Keratinocyte (primary cell): ENCODE measurements at regions not wholly inside any gene's neighbourhood (a gene's known extent, or its start where the extent isn't known, plus 50 kb on each side); places are given as distances from the start of the nearest gene placed in this dataset.
"Not testable (repeated sequence)": the region's sequence is repeated elsewhere in the genome, so short reads cannot be mapped to it uniquely, and the experiment has no call there.

Experiments
- DNase-seq: peaks from one replicate; pipeline ENCODE4 v3.0.0-alpha.2; 2011; ENCODE audit warnings: low read depth, missing footprints, low spot score
- FAIRE-seq: peaks from 2 replicates; lab custom pipeline; 2011; peaks lifted over from hg19 to GRCh38; lab: Jason Lieb, UNC
- H2AFZ ChIP-seq: 2 replicates; pipeline ENCODE4 v1.6.0; 2012; ENCODE audit warnings: low read length, control low read depth, inconsistent platforms; ENCODE audit not compliant: control insufficient read depth
- H3K27ac ChIP-seq: 2 replicates; pipeline ENCODE4 v1.5.1; 2011; ENCODE audit warnings: low read length; ENCODE audit not compliant: control insufficient read depth, insufficient read depth
- H3K27me3 ChIP-seq: 3 replicates; pipeline ENCODE4 v1.6.0; 2011; ENCODE audit warnings: low read length; ENCODE audit not compliant: control insufficient read depth, insufficient read depth; ENCODE audit errors: extremely low read depth
- H3K36me3 ChIP-seq, 2 experiments: 2 replicates in 1 of 2; 3 replicates in 1 of 2; pipeline ENCODE4 v1.5.1; 2011; ENCODE audit warnings: low read length in 2 of 2, mild to moderate bottlenecking in 1 of 2; ENCODE audit not compliant: control insufficient read depth in 2 of 2, insufficient read depth in 2 of 2; ENCODE audit errors: extremely low read depth in 1 of 2
- H3K4me1 ChIP-seq: 3 replicates; pipeline ENCODE4 v1.5.1; 2011; ENCODE audit warnings: low read length; ENCODE audit not compliant: control insufficient read depth, insufficient read depth; ENCODE audit errors: extremely low read depth
- H3K4me2 ChIP-seq: 3 replicates; pipeline ENCODE4 v1.6.0; 2011; ENCODE audit warnings: low read depth, low read length; ENCODE audit not compliant: control insufficient read depth, insufficient read depth; ENCODE audit errors: extremely low read depth
- H3K4me3 ChIP-seq, 3 experiments: fragments of 200-600 bp in 1 of 3; sonication (generic) in 1 of 3; 2 replicates in 2 of 3; 3 replicates in 1 of 3; pipeline ENCODE4 v1.5.1; 2011 to 2016; ENCODE audit warnings: low read length in 3 of 3, mild to moderate bottlenecking in 3 of 3, control low read depth in 2 of 3, inconsistent platforms in 1 of 3, low read depth in 1 of 3, mixed read lengths in 1 of 3, mixed run types in 1 of 3, moderate library complexity in 1 of 3; ENCODE audit not compliant: control insufficient read depth in 2 of 3, insufficient read depth in 2 of 3; ENCODE audit errors: extremely low read depth in 1 of 3
- H3K79me2 ChIP-seq: 2 replicates; pipeline ENCODE4 v1.6.0; 2012; ENCODE audit warnings: low read length; ENCODE audit not compliant: control insufficient read depth, insufficient read depth
- H3K9ac ChIP-seq: 3 replicates; pipeline ENCODE4 v1.6.0; 2011; ENCODE audit warnings: low read length; ENCODE audit not compliant: control insufficient read depth, insufficient read depth; ENCODE audit errors: extremely low read depth
- H3K9me1 ChIP-seq: 3 replicates; pipeline ENCODE4 v1.6.0; 2011; ENCODE audit warnings: low read length; ENCODE audit not compliant: control insufficient read depth, insufficient read depth; ENCODE audit errors: extremely low read depth
- H3K9me3 ChIP-seq: 2 replicates; pipeline ENCODE4 v1.5.1; 2012; ENCODE audit warnings: low read depth, low read length; ENCODE audit not compliant: control insufficient read depth
- H4K20me1 ChIP-seq: 3 replicates; pipeline ENCODE4 v1.6.0; 2011; ENCODE audit warnings: low read length; ENCODE audit not compliant: control insufficient read depth, insufficient read depth; ENCODE audit errors: extremely low read depth
- CTCF ChIP-seq, 3 experiments: IDR thresholded peaks in 1 of 3; conservative IDR thresholded peaks in 1 of 3; optimal IDR thresholded peaks in 1 of 3; 2 replicates in 2 of 3; 3 replicates in 1 of 3; pipeline versions ENCODE3 to v1.5.1; 2011; ENCODE audit warnings: low read length in 3 of 3, mild to moderate bottlenecking in 3 of 3, moderate library complexity in 2 of 3, control low read depth in 1 of 3, inconsistent platforms in 1 of 3; ENCODE audit not compliant: insufficient read depth in 2 of 3; ENCODE audit errors: extremely low read depth in 1 of 3
- EZH2 ChIP-seq: IDR thresholded peaks from one replicate; pipeline ENCODE4 v1.6.1; 2012; ENCODE audit warnings: inconsistent platforms, mild to moderate bottlenecking, low read length, moderate library complexity
- dilution Hi-C: fragments of 300-500 bp; cut with MboI; formaldehyde crosslinking; loops from one replicate; pipeline ENCODE4 v1.7.0; 2020; ENCODE audit warnings: low sequenced_read_pairs; ENCODE audit not compliant: extremely low pct_ligation_motif_present

GRCh38 chr4:114332119-114332518, 266.5 kb upstream of the UGT8 start:
- H3K9ac ChIP-seq, result no peak overlapping the region
- H3K9me3 ChIP-seq, result no peaks in the 10 kb centered on the region
- H3K9me1 ChIP-seq, result no peaks in the 10 kb centered on the region
- no peak for FAIRE-seq
- H2AFZ ChIP-seq, result no peak overlapping the region
- H3K27ac ChIP-seq, result no peak overlapping the region
- dilution Hi-C loops, result no loop called here
- H3K4me2 ChIP-seq, result no peak overlapping the region
- H3K79me2 ChIP-seq, result no peaks in the 10 kb centered on the region
- no peaks in the 10 kb centered on the region for H4K20me1 ChIP-seq
- DNase-seq, result no peak
- TF ChIP-seq EZH2 (no peak), CTCF (optimal IDR thresholded peaks at IDR 0.05 in 1 of 3, IDR thresholded peaks at IDR 0.05 in 1 of 3, conservative IDR thresholded peaks at IDR 0.05 in 1 of 3; ENCODE audit: extremely low read depth in 1 of 3, insufficient read depth in 2 of 3, low read length in 3 of 3) (no peak)
- H3K4me3 ChIP-seq, result no peak overlapping the region
- no peaks in the 10 kb centered on the region for H3K36me3 ChIP-seq
- H3K4me1 ChIP-seq, result no peaks in the 10 kb centered on the region
- H3K27me3 ChIP-seq, result no peaks in the 10 kb centered on the region

- H3K27ac ChIP-seq, result not testable (repeated sequence)
Observed at GRCh38 chr4:114334363-114334762, 264.2 kb upstream of the UGT8 start.

GRCh38 chr4:114334884-114335330, 263.7 kb upstream of the UGT8 start:
- no peak overlapping the region for H3K4me3 ChIP-seq
- H3K27ac ChIP-seq, result no peak overlapping the region
- dilution Hi-C loops, result no loop called here

More at GRCh38 chr4:114334363-114334762, 264.2 kb upstream of the UGT8 start:
- dilution Hi-C loops, H3K9me3 ChIP-seq, H2AFZ ChIP-seq, H3K36me3 ChIP-seq, H3K4me3 ChIP-seq, H3K79me2 ChIP-seq, H3K27me3 ChIP-seq, H3K4me1 ChIP-seq, H3K9me1 ChIP-seq, H3K4me2 ChIP-seq, DNase-seq, H3K9ac ChIP-seq, FAIRE-seq, H4K20me1 ChIP-seq: not testable (repeated sequence)

More at GRCh38 chr4:114334884-114335330, 263.7 kb upstream of the UGT8 start:
- no peaks in the 10 kb centered on the region for H3K4me1 ChIP-seq
- no peak for FAIRE-seq
- no peaks in the 10 kb centered on the region for H3K27me3 ChIP-seq
- H3K36me3 ChIP-seq, result no peaks in the 10 kb centered on the region
- H3K4me2 ChIP-seq, result no peak overlapping the region
- H3K9me1 ChIP-seq, result no peaks in the 10 kb centered on the region
- no peak overlapping the region for H3K9ac ChIP-seq
- no peak for DNase-seq
- peak overlapping the region; percentile 39 for H2AFZ ChIP-seq
- no peaks in the 10 kb centered on the region for H3K9me3 ChIP-seq
- no peaks in the 10 kb centered on the region for H4K20me1 ChIP-seq
- no peaks in the 10 kb centered on the region for H3K79me2 ChIP-seq
- TF ChIP-seq EZH2, result no peak
- TF ChIP-seq CTCF (optimal IDR thresholded peaks at IDR 0.05 in 1 of 3, IDR thresholded peaks at IDR 0.05 in 1 of 3, conservative IDR thresholded peaks at IDR 0.05 in 1 of 3; ENCODE audit: extremely low read depth in 1 of 3, insufficient read depth in 2 of 3, low read length in 3 of 3), result no peak
